ENCODE measurements at regions not wholly inside any gene's neighbourhood (a gene's known extent, or its start where the extent isn't known, plus 50 kb on each side); places are given as distances from the start of the nearest gene placed in this dataset.

- TF ChIP-seq POLR2AphosphoS5 (IDR thresholded peaks at IDR 0.05; ENCODE audit: borderline replicate concordance, low read depth, low read length) (no peak), EZH2 (IDR thresholded peaks at IDR 0.05) (no peak)
Observed at GRCh38 chr2:179373816-179374215, 109.2 kb upstream of the SESTD1 start.

Measured in SK-N-MC (cell line).